ENCODE measurements at regions not wholly inside any gene's neighbourhood (a gene's known extent, or its start where the extent isn't known, plus 50 kb on each side); places are given as distances from the start of the nearest gene placed in this dataset.

GRCh38 chr1:209428241-209428921 lies 155.1 kb upstream of the CAMK1G start:
- DNase-seq (ENCODE audit: low read depth), result no peak

GRCh38 chr1:209429611-209430010 lies 153.9 kb upstream of the CAMK1G start:
- DNase-seq (ENCODE audit: low read depth), result no peak

GRCh38 chr1:209430107-209430506 lies 153.4 kb upstream of the CAMK1G start:
- DNase-seq (ENCODE audit: low read depth), result no peak

- no peak for DNase-seq (ENCODE audit: low read depth)
Observed at GRCh38 chr1:209430821-209431259, 152.7 kb upstream of the CAMK1G start.

- DNase-seq (ENCODE audit: low read depth), result no peak
Observed at GRCh38 chr1:209431402-209431801, 152.1 kb upstream of the CAMK1G start.

- no peak for DNase-seq (ENCODE audit: low read depth)
Observed at GRCh38 chr1:209431813-209432442, 151.6 kb upstream of the CAMK1G start.

GRCh38 chr1:209432443-209432825 lies 151.1 kb upstream of the CAMK1G start:
- no peak for DNase-seq (ENCODE audit: low read depth)

- DNase-seq (ENCODE audit: low read depth), result no peak
Observed at GRCh38 chr1:209433649-209434031, 149.9 kb upstream of the CAMK1G start.

GRCh38 chr1:209434066-209434465 lies 149.4 kb upstream of the CAMK1G start:
- no peak for DNase-seq (ENCODE audit: low read depth)

GRCh38 chr1:209434631-209435217 lies 148.8 kb upstream of the CAMK1G start:
- no peak for DNase-seq (ENCODE audit: low read depth)

GRCh38 chr1:209435654-209436566 lies 147.6 kb upstream of the CAMK1G start:
- DNase-seq (ENCODE audit: low read depth), result no peak

- DNase-seq (ENCODE audit: low read depth), result no peak
Observed at GRCh38 chr1:209439828-209440227, 143.7 kb upstream of the CAMK1G start.

GRCh38 chr1:209443361-209443931 lies 140.1 kb upstream of the CAMK1G start:
- no peak for DNase-seq (ENCODE audit: low read depth)

- DNase-seq (ENCODE audit: low read depth), result no peak
Observed at GRCh38 chr1:209443975-209444651, 139.4 kb upstream of the CAMK1G start.

- no peak for DNase-seq (ENCODE audit: low read depth)
Observed at GRCh38 chr1:209444961-209445360, 138.6 kb upstream of the CAMK1G start.

- no peak for DNase-seq (ENCODE audit: low read depth)
Observed at GRCh38 chr1:209445576-209445975, 137.9 kb upstream of the CAMK1G start.

- no peak for DNase-seq (ENCODE audit: low read depth)
Observed at GRCh38 chr1:209446356-209446755, 137.2 kb upstream of the CAMK1G start.

GRCh38 chr1:209454340-209454994 lies 129.0 kb upstream of the CAMK1G start:
- no peak for DNase-seq (ENCODE audit: low read depth)

GRCh38 chr1:209455145-209455544 lies 128.4 kb upstream of the CAMK1G start:
- DNase-seq (ENCODE audit: low read depth), result no peak

- DNase-seq (ENCODE audit: low read depth), result no peak
Observed at GRCh38 chr1:209455661-209456358, 127.7 kb upstream of the CAMK1G start.

Measured in stimulated activated CD8-positive, alpha-beta memory T cell treated with anti-CD3 and anti-CD28 coated beads, Interleukin-15, amount 100 ng/mL, for 1 hour (primary cell).